ENCODE measurements at regions not wholly inside any gene's neighbourhood (a gene's known extent, or its start where the extent isn't known, plus 50 kb on each side); places are given as distances from the start of the nearest gene placed in this dataset.

DNA sequence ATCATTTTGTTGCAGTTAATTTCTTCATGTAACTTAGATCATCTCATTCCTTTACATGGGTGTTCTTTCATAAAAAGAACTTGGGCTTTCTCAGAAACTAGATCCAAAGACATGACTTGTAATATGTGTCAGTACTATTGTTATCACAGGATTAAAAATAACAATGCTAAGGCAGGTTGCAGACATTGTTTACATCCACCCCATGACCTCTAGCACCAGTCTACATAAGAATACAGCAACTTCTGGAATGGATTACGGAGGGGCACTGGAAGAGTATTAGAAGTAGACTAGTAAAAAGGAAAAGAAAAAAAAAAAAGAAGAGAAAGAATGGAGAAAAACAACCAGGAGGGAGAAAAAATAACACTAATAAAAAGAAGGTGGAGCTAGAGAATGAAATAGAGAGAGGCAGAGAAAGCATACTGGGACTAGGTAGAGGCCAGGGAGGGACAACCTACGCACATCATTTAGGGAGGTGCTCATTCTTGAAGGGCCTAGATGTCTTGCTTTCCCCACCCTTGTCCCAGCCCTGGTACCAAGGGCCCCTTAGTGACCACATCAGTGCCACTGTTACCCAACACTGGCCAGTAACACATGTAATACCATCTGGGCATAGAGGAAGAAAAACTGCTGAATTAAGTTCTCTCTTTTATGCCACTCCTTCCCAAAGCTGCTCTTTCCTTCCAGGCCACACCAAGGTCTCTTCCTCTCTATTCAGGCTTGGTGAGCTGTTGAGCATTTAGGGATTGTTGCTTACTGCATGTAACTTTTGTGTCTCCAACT lies 70.6 kb upstream of the KLF7 start:
- no peaks in the 10 kb centered on the region for H3K9me3 ChIP-seq (ENCODE audit: control insufficient read depth, low read length)
- no peak overlapping the region for H3K4me3 ChIP-seq (ENCODE audit: extremely low read depth, insufficient read depth, low read length, poor library complexity, severe bottlenecking)
- no peak overlapping the region for H3K27ac ChIP-seq (ENCODE audit: low read depth, low read length, severe bottlenecking)
- no peaks in the 10 kb centered on the region for H3K36me3 ChIP-seq (ENCODE audit: control insufficient read depth, insufficient read depth, low read length)
- WGBS, 2 experiments (ENCODE audit: insufficient coverage in 2 of 2) = 86% methylated on average over 1 of the region's 2 CpGs; no CpG with 5 or more reads in 1 of the 2 experiments
- peaks cover 28% of the 10 kb centered on the region for H3K4me1 ChIP-seq (ENCODE audit: control insufficient read depth, insufficient read depth, low read length, poor library complexity, severe bottlenecking)

DNA sequence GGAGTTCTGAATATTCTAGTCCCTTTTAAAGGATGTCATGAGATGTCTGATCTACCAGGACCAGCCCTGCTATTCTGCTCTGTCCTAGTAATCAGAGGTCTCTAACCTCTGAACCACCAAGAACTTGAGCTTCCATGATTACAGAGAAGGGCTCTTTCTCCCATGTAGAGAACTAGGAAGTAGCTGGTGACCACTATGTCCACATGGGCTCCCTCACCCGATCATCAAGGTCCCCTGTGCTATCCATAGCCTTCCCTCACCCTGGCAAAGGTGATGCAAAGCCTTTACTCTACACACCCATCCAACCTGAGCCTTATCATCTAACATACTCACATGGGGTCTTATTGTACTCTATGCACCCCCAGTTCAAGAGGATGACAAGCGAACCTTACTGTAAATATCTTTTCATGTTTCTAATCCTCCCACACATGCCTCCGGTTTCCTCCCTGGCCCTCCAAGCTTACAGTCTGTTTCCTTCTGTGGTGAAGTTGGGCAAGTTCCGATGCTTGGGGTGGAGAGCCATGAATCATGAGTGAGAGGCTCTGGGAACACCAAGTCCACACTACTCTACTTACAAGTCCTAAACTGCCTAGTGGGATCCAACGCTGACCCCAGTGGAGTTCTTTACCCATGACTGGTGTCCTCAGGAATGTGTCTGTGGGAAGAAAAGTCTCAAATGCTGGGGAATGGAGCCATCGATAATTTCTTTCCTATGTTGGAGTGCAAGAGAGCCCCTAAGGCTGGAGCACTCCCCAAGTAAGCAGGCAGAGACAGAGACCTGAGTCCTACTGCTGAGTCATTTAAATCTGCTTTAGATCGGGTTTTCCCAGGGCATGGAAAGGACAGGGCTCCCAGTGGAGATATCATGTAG lies 73.3 kb upstream of the KLF7 start:
- 80 to 86% methylated on average over 3 to 4 of the region's 7 CpGs for WGBS, 2 experiments (ENCODE audit: insufficient coverage in 2 of 2)
- H3K36me3 ChIP-seq (ENCODE audit: control insufficient read depth, insufficient read depth, low read length) = no peaks in the 10 kb centered on the region
- no peaks in the 10 kb centered on the region for H3K9me3 ChIP-seq (ENCODE audit: control insufficient read depth, low read length)
- H3K4me3 ChIP-seq (ENCODE audit: extremely low read depth, insufficient read depth, low read length, poor library complexity, severe bottlenecking) = no peak overlapping the region
- peak overlapping the region; percentile 64 for H3K27ac ChIP-seq (ENCODE audit: low read depth, low read length, severe bottlenecking)
- H3K4me1 ChIP-seq (ENCODE audit: control insufficient read depth, insufficient read depth, low read length, poor library complexity, severe bottlenecking) = peaks cover 14% of the 10 kb centered on the region

DNA sequence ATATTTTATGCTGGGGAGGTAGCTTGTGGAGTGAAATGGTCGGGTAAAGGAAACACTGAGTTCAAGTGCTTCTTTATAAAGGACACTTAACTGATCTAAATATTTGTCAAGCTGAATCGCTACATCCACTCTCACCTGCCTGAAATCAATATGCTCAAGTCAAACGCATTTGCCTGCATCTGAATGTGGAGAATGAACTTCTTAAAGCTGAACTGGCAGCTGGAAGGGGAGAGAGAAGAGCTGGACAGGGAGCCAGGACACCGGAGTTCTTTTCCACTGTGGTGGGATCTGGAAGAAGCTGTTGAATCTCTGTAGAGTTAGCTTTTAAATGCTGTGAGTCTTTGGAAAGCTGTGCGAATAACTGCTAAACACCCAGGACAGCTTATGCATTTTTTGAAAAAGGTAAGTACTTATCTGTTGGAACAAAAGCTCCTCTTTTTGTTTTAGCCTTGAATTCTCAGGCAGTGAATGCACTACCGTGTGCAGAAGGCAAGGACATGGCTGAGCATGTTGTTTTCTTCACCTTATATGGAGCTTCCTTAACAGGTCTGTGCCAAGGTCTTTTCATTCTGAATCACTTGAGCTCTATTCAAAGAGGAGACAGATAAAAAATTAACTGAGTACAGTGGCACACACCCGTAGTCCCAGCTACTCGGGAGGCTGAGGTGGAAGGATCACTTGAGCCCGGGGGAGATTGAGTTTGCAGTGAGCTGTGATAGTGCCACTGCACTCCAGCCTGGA lies 74.2 kb upstream of the KLF7 start:
- peak overlapping the region; percentile 64 for H3K27ac ChIP-seq (ENCODE audit: low read depth, low read length, severe bottlenecking)
- 88 to 94% methylated on average over 8 of the region's 9 CpGs for WGBS, 2 experiments (ENCODE audit: insufficient coverage in 2 of 2)
- no peak overlapping the region for H3K4me3 ChIP-seq (ENCODE audit: extremely low read depth, insufficient read depth, low read length, poor library complexity, severe bottlenecking)
- H3K9me3 ChIP-seq (ENCODE audit: control insufficient read depth, low read length) = no peaks in the 10 kb centered on the region
- H3K4me1 ChIP-seq (ENCODE audit: control insufficient read depth, insufficient read depth, low read length, poor library complexity, severe bottlenecking) = peaks cover 14% of the 10 kb centered on the region
- H3K36me3 ChIP-seq (ENCODE audit: control insufficient read depth, insufficient read depth, low read length) = no peaks in the 10 kb centered on the region

DNA sequence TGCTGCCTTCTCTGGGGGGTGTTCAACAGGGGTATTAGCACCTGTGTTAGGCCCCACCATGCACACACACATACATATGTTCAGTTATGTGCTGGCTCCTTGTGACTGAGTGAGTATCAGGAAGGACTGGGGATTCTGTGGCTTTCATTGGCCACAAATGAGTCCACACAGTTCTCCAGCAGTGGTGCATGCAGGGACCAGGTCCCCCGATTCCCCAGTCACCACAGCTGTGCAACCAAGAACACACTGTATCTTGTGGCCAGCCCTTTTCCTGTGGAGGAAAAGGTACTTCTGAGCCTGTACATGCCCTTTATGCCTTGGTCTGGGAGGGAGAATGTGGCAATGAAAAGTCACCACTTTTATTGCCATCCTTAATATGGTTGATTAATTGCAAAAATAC lies 74.9 kb upstream of the KLF7 start:
- Histone ChIP-seq H3K9me3 (ENCODE audit: control insufficient read depth, low read length) (no peaks in the 10 kb centered on the region), H3K36me3 (ENCODE audit: control insufficient read depth, insufficient read depth, low read length) (no peaks in the 10 kb centered on the region), H3K27ac (ENCODE audit: low read depth, low read length, severe bottlenecking) (no peak overlapping the region), H3K4me1 (ENCODE audit: control insufficient read depth, insufficient read depth, low read length, poor library complexity, severe bottlenecking) (peaks cover 14% of the 10 kb centered on the region), H3K4me3 (ENCODE audit: extremely low read depth, insufficient read depth, low read length, poor library complexity, severe bottlenecking) (no peak overlapping the region)
- 100% methylated on average over 1 of the region's 1 CpG; no CpG with 5 or more reads in 1 of the 2 experiments for WGBS, 2 experiments (ENCODE audit: insufficient coverage in 2 of 2)

DNA sequence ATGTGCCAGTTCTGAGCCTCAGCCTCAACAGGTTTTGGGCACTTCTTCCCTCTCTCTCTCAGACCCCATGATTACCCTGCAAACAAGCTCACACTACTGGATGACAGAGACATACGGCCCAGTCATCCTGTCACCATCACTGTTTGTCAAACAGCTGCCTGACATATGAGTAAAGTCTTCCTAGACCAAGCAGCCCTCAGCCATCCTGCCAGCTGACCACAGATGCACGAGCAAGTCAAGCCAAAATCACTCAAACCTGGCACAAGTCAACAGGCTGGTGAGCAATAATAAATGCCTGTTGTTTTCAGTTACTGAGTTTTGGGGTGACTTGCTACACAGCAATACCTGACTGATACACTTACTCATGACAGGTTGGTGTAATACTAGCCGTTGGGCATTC lies 75.5 kb upstream of the KLF7 start:
- H3K4me3 ChIP-seq (ENCODE audit: extremely low read depth, insufficient read depth, low read length, poor library complexity, severe bottlenecking) = no peak overlapping the region
- H3K36me3 ChIP-seq (ENCODE audit: control insufficient read depth, insufficient read depth, low read length) = no peaks in the 10 kb centered on the region
- WGBS, 2 experiments (ENCODE audit: insufficient coverage in 2 of 2) = 100% methylated on average over 1 to 2 of the region's 3 CpGs
- no peak overlapping the region for H3K27ac ChIP-seq (ENCODE audit: low read depth, low read length, severe bottlenecking)
- H3K9me3 ChIP-seq (ENCODE audit: control insufficient read depth, low read length) = no peaks in the 10 kb centered on the region
- H3K4me1 ChIP-seq (ENCODE audit: control insufficient read depth, insufficient read depth, low read length, poor library complexity, severe bottlenecking) = peaks cover 14% of the 10 kb centered on the region

DNA sequence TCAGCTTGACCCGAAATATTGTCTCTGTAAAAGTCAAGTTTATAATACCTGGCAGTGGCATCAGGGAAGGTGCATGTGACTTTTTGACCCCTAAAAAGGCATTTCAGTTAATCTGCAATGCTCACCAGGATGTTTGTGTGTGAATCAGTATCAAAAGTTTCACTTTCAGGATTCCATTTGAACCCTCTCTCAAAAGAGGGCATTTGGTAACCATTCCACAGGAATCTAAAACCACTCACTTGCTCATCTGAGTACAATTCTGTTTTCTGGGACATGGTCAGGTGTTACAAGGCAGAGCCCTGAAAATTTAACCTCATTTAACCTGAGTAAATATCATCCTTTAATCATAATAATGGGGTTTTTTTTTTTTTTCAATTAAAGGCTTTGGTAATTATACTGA lies 77.9 kb upstream of the KLF7 start:
- Histone ChIP-seq H3K36me3 (ENCODE audit: control insufficient read depth, insufficient read depth, low read length) (no peaks in the 10 kb centered on the region), H3K4me1 (ENCODE audit: control insufficient read depth, insufficient read depth, low read length, poor library complexity, severe bottlenecking) (peaks cover 16% of the 10 kb centered on the region), H3K4me3 (ENCODE audit: extremely low read depth, insufficient read depth, low read length, poor library complexity, severe bottlenecking) (no peak overlapping the region), H3K9me3 (ENCODE audit: control insufficient read depth, low read length) (no peaks in the 10 kb centered on the region), H3K27ac (ENCODE audit: low read depth, low read length, severe bottlenecking) (no peak overlapping the region)
- WGBS, 2 experiments (ENCODE audit: insufficient coverage in 2 of 2) = 92 to 100% methylated on average over 1 of the region's 1 CpG

DNA sequence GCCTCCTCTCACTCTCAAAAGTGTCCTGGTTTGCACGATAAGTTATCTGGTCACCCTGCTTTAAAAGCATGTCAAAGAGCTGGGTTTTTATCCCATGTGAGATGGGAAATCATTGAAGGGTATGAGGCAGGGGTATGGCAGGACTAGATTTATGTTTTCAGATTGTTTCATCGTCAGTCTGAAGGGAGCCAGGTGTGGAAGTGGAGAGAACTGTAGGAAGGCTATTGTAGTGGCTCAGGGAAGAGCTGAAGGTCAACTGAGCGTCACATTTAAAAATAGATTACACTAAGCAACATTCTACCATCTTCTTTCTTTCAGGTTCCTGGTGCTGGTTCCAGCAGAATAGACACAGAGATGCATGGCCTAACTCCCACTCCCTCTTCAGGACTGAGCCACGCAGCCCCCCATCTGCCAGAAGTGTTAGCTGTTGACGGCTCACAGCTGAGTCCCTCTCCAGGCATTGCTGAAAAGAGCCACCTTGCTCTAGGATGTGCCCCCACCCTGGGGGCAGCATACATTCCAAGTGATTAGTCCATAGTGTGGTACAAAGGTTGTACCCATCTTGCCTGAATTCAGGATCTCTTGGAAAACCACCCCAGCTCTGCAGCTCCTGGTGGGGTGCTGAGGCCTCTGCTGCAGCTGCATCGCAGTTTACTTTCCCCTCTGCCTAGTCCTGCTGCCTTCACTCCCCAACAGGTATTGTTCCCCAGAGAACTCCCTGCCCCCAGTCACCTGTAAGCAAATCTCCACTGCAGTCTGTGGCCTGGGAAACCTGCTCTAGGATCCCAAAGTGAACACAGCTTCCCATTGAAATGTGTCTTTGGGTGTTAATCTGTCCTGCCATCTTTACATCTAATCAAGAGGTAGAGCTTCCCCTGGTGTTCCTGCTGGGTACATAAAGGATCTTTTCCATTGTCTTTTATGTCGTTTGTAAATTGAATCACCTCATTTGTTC lies 79.5 kb upstream of the KLF7 start:
- no peak overlapping the region for H3K27ac ChIP-seq (ENCODE audit: low read depth, low read length, severe bottlenecking)
- H3K4me1 ChIP-seq (ENCODE audit: control insufficient read depth, insufficient read depth, low read length, poor library complexity, severe bottlenecking) = peaks cover 7% of the 10 kb centered on the region
- no peak overlapping the region for H3K4me3 ChIP-seq (ENCODE audit: extremely low read depth, insufficient read depth, low read length, poor library complexity, severe bottlenecking)
- 79 to 82% methylated on average over 3 to 6 of the region's 7 CpGs for WGBS, 2 experiments (ENCODE audit: insufficient coverage in 2 of 2)
- no peaks in the 10 kb centered on the region for H3K9me3 ChIP-seq (ENCODE audit: control insufficient read depth, low read length)
- no peaks in the 10 kb centered on the region for H3K36me3 ChIP-seq (ENCODE audit: control insufficient read depth, insufficient read depth, low read length)

DNA sequence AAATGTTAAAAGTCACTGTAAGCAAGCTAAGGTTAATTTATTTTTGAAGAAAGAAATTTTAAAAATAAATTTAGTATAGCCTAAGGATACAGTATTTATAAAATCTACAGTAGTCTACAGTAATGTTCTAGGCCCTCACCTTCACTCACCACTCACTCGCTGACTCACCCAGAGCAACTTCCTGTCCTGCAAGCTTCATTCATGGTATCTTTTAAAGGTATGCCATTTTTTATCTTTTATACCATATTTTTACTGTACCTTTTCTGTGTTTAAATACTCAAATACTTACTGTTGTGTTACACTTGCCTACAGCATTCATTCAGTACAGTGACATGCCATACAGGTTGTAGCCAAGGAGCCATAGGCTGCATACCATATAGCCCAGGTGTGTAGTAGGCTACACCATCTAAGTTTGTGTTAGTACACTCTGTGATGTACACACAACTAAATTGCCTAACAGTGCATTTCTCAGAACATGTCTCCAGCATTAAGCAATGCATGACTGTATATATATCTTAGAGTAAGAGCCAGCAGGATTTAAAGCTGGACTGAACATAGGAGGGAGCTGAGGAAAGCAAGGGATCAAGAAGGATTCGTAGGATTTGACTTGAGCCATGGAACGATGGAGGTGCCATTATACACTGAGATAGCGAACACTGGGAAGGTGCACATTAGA lies 83.1 kb upstream of the KLF7 start:
- Histone ChIP-seq H3K4me1 (ENCODE audit: control insufficient read depth, insufficient read depth, low read length, poor library complexity, severe bottlenecking) (peaks cover 33% of the 10 kb centered on the region), H3K36me3 (ENCODE audit: control insufficient read depth, insufficient read depth, low read length) (no peaks in the 10 kb centered on the region), H3K4me3 (ENCODE audit: extremely low read depth, insufficient read depth, low read length, poor library complexity, severe bottlenecking) (no peak overlapping the region), H3K9me3 (ENCODE audit: control insufficient read depth, low read length) (no peaks in the 10 kb centered on the region), H3K27ac (ENCODE audit: low read depth, low read length, severe bottlenecking) (no peak overlapping the region)
- WGBS, 2 experiments (ENCODE audit: insufficient coverage in 2 of 2) = 74 to 100% methylated on average over 2 to 3 of the region's 4 CpGs

DNA sequence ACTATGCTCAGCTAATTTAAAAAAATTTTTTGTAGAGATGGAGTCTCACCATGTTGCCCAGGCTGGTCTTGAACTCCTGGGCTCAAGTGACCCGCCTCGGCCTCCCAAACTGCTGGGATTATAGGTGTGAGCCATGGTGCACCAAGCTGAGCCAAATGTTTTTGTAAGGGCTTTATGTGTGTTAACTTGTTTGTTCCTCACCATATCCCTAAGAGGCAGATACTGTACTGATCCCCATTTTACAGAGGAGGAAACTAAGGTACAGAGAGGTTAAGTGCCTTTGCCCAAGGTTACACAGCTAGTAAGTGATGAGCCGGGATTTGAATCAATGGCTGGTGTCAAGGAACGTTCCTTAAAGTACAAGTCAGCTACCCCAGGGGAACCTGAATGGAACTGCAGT lies 85.3 kb upstream of the KLF7 start:
- Histone ChIP-seq H3K27ac (ENCODE audit: low read depth, low read length, severe bottlenecking) (no peak overlapping the region), H3K4me3 (ENCODE audit: extremely low read depth, insufficient read depth, low read length, poor library complexity, severe bottlenecking) (no peak overlapping the region), H3K36me3 (ENCODE audit: control insufficient read depth, insufficient read depth, low read length) (no peaks in the 10 kb centered on the region), H3K4me1 (ENCODE audit: control insufficient read depth, insufficient read depth, low read length, poor library complexity, severe bottlenecking) (peaks cover 55% of the 10 kb centered on the region), H3K9me3 (ENCODE audit: control insufficient read depth, low read length) (no peaks in the 10 kb centered on the region)
- 90 to 94% methylated on average over 2 to 4 of the region's 4 CpGs for WGBS, 2 experiments (ENCODE audit: insufficient coverage in 2 of 2)
